ENCODE measurements at regions not wholly inside any gene's neighbourhood (a gene's known extent, or its start where the extent isn't known, plus 50 kb on each side); places are given as distances from the start of the nearest gene placed in this dataset.

DNA sequence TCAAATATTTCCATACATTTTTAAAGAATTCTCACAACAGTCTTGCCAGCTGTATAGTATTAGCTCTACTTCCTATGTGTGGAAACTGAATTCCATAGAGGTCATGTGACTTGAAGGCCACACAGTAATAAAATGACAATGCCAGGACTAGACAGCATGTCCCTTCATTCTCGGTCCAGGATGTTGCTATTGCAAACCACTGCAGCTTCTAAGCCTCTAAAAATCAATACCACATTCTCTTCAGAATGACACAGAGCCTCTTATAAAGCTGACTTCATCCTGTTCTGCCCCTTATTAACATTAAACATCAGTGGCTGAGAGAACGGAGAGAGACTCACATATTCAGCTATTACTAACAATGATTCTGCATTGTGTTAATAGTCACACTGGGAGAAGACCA is 240.3 kb upstream of the PEX5L start:
- in situ Hi-C loops (cut with MboI; ENCODE audit: low pct_unique_long_range_greater_than_20kb, low sequenced_read_pairs) = no loop called here
- DNase-seq = no peak

DNA sequence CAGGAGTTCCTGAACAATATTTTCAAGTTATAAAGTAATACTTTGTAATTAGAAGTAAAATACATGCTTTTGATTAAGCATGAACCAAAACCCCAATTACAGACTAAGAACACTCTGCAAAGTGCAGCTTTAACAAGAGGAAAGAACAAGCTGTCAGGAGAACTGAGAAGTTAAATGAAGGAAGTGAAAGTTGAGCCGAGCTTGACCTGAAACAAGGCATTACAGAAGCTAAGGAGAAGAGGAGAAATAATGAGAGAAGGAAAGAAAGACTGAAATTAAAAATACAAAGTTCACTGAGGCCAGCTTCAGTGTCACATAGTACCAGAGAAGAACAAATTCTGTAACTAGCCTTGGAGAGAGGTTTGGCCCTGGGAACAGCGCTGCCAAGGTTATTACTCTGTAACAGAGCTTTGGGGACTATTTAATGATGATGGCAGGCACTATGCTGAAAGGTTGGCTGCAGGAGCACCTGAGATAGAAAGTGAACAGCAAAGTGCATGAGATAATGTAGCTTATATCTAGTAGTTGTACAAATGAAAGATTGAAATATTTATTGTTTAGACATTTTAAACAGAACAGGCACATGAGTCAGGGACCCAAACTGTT is 241.9 kb upstream of the PEX5L start:
- no peak for DNase-seq
- in situ Hi-C loops (cut with MboI; ENCODE audit: low pct_unique_long_range_greater_than_20kb, low sequenced_read_pairs) = no loop called here

DNA sequence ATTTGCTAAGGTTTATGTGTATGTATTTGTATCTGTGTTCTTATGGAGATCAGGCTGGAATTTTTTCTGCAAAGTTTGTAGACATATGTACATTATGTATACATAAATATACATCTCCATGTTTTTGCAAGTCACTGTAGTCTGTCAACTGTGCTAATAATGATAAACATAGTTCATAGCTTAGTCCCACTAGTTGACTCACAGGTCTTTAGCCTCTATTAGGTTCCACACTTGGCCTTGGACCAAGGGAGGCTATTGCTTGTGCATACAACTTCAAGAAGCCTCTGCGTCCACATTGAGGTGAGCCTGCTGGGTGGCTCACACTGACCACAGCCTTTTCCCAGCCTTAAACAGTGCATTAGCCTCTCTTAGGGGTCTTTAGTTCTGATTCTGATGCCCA is 243.8 kb upstream of the PEX5L start:
- in situ Hi-C loops (cut with MboI; ENCODE audit: low pct_unique_long_range_greater_than_20kb, low sequenced_read_pairs) = no loop called here
- no peak for DNase-seq

DNA sequence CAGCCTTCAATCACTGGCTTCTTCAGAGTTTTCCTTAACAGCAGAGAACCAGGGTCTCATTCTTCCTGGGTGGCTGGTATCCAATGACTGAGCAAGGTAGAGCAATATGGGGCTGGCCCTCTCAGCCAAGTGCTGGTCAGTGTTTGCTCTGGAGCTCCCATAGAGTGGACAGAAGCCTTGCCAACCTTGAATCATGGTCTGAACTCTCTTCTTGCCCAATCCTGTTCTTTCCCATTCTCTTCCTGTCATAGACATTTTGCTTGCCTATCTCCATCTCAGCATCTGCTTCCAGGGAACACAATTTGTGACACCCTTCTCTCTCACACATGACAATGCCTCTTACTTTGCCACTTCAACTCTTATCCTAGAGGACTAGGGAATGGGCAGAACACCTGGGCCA is 245.6 kb upstream of the PEX5L start:
- no peak for DNase-seq
- in situ Hi-C loops (cut with MboI; ENCODE audit: low pct_unique_long_range_greater_than_20kb, low sequenced_read_pairs) = no loop called here

DNA sequence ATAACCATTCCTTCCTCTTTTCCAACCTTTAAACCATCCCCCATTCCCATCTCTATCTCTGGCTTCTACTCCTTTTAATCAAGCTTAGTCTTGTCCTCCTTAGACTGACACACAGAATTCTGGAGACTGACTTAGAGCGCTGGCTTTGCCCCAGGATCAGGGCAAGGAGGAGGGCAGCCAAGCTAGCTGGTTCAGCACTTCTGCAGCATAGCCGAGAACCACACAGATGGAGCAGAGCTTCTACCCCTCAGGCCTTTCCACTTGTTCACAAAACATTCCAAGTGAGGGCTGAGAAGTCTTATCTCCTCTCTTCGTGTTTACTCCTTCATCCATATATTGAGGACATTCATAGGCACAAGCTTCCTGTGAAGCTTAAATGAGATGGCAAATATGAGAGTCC is 246.5 kb upstream of the PEX5L start:
- in situ Hi-C loops (cut with MboI; ENCODE audit: low pct_unique_long_range_greater_than_20kb, low sequenced_read_pairs) = no loop called here
- DNase-seq = no peak

DNA sequence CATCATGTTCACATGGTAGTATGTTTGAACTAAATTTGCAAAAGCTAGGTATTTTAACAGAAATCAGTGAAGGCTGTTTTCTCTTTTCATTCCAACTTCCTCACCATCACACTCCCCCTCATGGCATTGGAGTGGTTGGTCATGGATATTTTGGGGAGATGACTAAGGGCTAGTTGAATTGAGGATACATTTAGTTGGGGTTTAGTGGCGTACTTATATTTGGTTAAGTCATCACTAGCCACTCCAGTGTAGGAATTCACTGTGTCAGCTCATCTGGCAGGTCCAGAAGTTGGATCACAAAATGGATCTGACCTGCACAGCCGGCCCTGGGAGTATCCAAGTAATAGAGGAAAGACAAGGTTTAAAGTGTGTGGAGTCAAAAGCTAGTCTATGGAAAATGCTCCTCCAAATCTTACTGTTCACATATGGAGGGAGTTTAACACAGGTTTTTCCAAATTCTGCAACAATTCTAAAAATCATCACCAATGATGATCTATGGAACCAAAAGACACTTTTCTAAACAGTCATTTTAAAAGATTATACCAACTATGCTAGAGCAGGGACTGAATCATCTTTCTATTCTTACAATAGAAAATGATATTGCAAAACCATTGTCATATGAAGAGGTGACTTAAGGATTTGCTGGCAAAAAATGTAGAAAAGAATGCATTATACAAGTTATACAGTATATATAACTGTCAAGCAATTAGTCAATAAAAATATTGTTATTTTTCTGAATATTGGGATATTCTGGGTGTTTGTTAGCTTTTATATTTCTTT is 247.8 kb upstream of the PEX5L start:
- DNase-seq = no peak
- in situ Hi-C loops (cut with MboI; ENCODE audit: low pct_unique_long_range_greater_than_20kb, low sequenced_read_pairs) = no loop called here

DNA sequence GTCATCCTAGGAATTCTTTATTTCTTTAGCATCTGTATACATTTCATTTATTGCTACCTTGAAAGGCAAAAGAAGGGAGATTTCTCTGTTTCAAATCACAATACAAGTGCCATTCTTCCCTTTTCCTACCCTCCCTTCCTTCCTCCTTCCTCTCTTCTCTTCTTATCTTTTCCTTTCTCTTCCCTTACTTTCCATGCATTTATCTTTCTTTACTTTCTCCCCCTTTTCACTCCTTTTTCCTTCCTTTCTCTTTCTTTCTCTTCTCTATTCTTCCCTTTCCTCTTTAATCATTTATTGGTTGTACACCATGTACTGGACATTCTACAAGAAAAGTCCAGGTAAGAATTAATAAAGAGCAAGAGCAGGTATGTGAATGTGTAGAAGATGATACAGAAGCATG is 251.0 kb upstream of the PEX5L start:
- no peak for DNase-seq
- in situ Hi-C loops (cut with MboI; ENCODE audit: low pct_unique_long_range_greater_than_20kb, low sequenced_read_pairs) = no loop called here

DNA sequence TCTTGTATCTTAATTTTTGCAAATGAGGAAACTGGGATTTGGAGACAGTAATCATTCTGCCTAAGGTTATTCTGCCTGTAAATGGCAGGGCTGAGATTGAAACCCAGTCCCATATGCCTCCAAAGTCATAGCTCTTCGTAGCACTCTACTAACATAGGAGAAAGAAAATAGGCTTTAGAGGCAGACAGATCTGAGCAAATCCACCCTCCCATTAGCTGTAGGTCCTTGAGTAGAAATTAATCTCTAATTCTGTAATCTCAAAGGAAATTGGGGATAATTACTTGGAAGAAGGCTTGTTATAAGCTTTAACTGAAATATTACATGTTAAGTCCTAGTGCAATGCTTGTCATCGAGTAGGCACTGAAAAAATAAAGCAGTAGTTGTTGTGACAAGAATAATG is 252.1 kb upstream of the PEX5L start:
- DNase-seq = no peak
- in situ Hi-C loops (cut with MboI; ENCODE audit: low pct_unique_long_range_greater_than_20kb, low sequenced_read_pairs) = no loop called here

DNA sequence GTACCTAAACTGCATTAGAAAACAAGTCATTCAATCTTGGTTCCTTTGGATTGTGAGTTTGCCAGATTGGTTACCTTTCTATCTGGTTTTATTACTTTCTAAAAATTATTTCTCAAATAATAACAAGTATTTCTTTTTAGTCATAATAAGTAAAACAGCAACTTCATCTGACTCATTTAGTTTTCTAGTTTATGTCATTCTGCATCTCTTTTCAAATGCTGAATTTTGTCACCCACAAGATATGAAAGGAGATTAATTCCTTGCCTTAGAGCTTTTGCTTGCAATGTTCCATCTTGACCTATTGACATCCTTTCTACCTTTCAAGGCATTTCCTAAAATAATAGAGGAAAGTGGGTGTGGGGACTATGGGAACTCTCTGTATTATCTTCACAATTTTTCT is 253.6 kb upstream of the PEX5L start:
- in situ Hi-C loops (cut with MboI; ENCODE audit: low pct_unique_long_range_greater_than_20kb, low sequenced_read_pairs) = no loop called here
- DNase-seq = no peak

DNA sequence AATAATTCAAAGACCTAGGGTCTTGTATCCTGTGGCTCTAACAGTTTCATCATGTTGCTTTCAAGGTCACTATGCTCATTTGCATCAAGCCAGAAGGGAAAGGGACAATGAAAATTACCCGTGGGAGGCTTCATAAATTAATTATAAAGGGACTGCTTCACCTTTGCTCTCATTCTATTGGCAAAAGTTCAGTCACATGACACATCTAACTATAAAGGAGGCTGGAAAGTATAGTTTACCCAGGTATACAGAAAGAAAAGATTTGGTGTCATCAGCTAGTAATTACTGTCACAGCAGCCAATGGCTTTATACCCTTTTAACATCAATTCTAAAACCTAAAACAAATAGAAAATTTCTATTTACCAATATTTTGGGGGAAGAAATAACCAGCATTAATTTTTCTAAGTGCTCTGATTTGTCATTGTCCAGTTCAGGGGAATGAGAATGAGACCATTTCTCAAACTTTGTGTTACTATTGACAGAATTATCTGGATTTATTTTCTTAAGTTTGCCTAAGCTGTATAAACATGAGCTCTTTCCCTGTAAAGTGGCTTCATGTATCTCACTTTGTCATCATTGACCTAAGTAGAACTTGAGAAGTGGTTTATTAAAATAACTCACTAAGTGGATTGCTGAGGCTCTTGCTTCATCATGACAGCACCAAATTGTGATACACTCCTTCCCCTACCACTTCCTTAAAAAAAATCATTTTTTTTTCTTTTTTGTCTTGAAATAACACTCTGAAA is 257.7 kb upstream of the PEX5L start:
- in situ Hi-C loops (cut with MboI; ENCODE audit: low pct_unique_long_range_greater_than_20kb, low sequenced_read_pairs) = no loop called here
- no peak for DNase-seq

DNA sequence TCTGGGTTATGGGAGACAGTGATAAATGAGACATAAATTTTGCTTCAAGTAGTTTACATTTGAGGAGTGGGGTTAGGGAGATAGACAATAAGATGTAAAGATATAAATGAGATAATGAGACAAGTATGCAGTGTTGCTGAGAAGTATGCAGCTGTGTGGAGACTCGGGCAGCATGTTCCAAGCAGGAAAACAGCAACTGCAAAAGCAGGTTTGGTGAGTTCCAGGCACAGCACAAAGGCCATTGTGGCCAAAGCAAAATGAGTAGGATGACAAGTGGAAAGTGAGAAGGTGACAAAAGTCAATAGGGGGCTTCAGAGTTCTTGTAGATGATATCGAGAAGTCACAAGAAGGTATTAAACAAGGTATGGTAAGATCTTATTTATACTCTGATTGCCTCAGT is 259.1 kb upstream of the PEX5L start:
- in situ Hi-C loops (cut with MboI; ENCODE audit: low pct_unique_long_range_greater_than_20kb, low sequenced_read_pairs) = no loop called here
- no peak for DNase-seq

DNA sequence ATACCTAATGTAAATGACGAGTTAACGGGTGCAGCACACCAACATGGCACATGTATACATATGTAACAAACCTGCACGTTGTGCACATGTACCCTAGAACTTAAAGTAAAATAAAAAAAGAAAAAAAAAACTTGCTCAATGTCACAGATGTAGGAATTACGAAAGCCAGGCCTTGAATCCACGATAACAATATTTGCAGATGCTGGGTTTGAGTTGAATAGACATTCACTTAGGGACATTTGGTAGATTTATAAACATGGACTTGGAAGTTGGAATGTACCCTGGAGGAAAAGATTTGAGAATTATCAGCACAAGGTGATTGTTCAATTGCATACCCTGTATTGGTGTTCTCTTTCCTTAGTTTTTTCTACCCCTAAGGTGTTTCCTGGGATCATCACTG is 260.2 kb upstream of the PEX5L start:
- in situ Hi-C loops (cut with MboI; ENCODE audit: low pct_unique_long_range_greater_than_20kb, low sequenced_read_pairs) = no loop called here
- DNase-seq = no peak

DNA sequence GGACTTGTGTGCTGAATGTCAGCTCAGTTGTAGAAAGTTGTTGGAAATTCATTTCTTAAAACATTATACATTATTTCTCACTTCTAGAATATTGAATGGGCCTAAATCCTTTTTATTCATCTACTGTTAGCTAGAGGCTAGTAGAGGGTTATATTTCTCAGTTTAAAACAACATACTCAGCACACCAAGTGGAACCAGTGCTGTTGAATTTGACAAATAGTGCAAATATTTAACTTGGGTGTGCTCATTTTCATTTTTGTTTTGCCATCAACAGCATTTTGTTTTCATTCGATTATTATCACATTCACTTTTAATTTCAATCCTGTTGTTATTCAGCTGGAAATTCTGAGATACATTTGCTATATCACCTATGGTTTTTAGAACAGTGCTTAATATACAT is 269.4 kb upstream of the PEX5L start:
- DNase-seq = no peak
- in situ Hi-C loops (cut with MboI; ENCODE audit: low pct_unique_long_range_greater_than_20kb, low sequenced_read_pairs) = no loop called here

DNA sequence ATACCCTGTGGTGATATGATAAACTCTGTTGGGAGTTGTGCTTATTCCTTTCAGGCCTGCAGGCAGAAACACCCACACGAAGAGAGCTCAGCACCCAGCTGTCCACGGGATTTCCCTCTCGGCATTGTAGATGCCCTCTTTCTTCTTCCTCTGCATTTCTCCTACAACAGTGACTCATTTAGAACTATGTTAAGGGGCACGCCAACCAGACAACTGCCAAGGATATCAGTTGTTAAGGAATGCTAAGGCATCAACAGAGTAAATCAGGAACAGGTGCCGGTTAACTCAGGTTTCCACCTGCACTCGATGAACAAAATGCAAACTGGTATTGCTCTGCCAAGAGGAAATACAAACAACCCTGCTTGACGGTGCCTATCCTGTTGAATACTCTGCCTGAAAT is 270.0 kb upstream of the PEX5L start:
- no peak for DNase-seq
- in situ Hi-C loops (cut with MboI; ENCODE audit: low pct_unique_long_range_greater_than_20kb, low sequenced_read_pairs) = no loop called here

DNA sequence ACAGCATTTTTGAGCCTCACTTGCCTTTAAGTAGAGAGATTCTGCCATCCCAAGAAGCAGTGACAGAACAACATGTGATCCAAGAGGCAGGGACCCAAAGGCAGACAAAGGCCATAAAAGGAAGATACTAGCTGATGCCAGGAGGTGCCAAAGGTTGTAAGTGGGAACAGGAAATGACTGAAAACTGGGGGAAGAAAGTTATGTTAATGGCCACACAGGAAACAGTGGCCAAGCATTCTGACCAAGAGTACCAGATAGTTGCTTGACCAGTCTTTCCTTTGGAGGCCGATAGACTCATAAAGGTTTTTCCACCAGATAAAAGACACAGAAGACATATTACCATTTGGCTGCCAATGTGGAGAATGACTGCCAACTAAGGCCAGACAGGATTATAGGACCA is 274.5 kb upstream of the PEX5L start:
- no peak for DNase-seq
- in situ Hi-C loops (cut with MboI; ENCODE audit: low pct_unique_long_range_greater_than_20kb, low sequenced_read_pairs) = no loop called here

DNA sequence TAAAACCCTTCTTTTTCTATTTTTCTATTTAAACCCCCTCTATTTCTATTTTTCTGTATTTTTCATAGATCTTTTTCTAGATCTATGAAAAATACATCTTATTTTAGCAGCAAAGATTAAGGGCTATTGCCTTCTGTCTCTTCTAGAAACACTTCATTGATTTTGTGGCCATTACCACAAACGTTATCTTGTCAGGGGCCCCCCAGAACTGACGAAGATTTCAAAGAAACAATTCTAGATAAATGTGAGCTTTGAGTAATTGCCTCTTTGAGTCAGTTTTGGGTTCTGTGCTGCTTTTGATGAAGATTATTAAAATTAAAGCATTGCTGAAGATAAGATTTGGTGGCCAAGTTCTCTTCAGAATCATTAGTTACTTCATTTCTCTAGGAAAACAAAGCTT is 279.6 kb upstream of the PEX5L start:
- DNase-seq = no peak
- in situ Hi-C loops (cut with MboI; ENCODE audit: low pct_unique_long_range_greater_than_20kb, low sequenced_read_pairs) = no loop called here

DNA sequence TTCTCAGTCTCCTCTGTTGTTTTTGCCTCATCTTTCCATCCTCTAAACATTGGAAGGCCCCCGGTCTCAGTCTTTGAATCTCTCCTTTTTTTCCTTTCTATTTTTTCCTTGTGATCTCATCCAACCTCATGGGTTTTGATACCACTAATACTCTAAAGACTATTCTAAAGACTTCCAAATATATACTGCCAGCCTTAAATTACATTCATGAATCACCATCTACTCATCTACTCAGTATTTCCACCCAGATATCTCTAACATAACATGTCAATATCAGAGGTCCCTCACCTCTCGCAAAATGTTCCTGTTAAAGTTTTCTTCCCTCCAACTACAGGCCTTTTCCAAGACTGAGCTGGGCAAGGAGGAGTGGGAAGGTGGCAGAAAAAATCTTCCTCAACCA is 282.5 kb upstream of the TTC14 start:
- DNase-seq = no peak
- in situ Hi-C loops (cut with MboI; ENCODE audit: low pct_unique_long_range_greater_than_20kb, low sequenced_read_pairs) = no loop called here

DNA sequence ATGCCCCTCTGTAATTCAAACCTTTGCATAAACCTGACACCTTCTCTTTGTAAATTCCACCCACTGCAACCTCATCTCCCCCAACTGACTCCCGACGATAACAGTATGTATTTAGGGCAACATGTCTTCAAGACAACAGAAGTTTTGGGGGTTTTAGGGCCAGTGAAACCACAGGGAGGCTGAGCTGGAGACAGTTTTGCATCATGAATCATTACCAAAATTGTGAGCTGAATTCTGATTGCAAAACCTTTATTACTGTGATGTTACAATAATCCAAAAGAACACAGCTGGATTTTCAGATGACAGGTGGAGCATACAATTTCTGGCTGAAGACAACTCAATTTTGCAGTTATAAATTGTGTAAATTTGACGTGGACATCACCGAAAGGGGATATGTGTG is 281.3 kb upstream of the TTC14 start:
- DNase-seq = no peak
- in situ Hi-C loops (cut with MboI; ENCODE audit: low pct_unique_long_range_greater_than_20kb, low sequenced_read_pairs) = no loop called here

DNA sequence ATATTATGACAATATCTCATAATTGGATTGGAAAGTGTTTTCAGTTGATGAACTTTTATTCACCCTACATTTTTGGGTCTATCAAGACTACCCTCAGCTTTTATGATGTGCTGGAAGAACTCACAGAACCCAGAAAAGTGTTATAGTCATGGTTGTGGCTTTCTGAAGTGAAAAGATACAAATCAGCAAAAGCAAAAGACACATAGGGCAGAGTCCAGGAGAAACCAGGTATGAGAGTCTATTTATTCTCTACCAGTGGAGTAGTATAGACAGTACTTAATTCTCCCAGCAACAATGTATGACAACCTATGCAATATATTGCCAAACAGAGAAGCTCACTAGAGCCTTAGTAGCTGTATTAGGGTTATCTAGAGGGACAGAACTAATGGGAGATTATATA is 280.4 kb upstream of the TTC14 start:
- DNase-seq = no peak
- in situ Hi-C loops (cut with MboI; ENCODE audit: low pct_unique_long_range_greater_than_20kb, low sequenced_read_pairs) = no loop called here

DNA sequence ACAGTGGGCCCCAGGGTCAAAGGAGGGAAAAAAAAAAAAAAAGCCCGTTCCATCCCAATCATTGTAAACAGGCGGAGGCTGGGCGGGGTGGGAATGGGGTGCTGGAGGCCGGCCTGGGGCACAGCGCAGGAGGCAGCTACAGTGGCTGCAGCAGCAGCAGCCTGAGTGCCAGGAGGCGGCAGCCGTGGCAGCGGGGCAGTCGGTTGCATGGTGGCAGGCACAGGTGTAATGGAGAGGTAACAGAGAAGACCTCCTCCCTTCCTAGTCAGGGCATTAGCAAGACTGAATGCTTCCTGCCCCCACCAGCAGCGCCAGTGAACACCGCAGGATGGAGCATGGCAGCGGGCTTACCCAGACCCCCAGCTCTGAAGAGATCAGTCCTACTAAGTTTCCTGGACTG is 279.1 kb upstream of the TTC14 start:
- in situ Hi-C loops (cut with MboI; ENCODE audit: low pct_unique_long_range_greater_than_20kb, low sequenced_read_pairs) = no loop called here
- no peak for DNase-seq

DNA sequence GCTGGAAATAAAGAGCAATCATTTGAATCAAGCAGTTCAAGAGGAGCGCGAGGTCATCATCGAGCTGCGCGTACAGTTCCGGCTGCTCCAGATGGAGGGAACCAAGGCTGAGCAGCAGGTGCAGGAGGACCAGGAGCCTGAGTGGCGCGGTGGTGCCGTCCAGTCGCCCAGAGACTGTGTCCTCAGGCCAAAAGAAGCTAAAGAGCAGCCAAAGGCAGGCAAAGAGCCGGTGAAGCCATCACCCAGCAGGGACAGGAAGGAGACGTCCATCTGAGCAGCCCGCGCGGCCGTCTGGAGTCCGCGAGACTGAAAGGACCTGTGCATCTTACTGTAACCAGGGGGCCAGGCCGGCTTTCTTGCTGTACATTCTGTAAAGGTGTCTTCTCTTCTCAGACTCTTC is 277.2 kb upstream of the TTC14 start:
- DNase-seq = no peak
- in situ Hi-C loops (cut with MboI; ENCODE audit: low pct_unique_long_range_greater_than_20kb, low sequenced_read_pairs) = no loop called here
